ENCODE measurements at regions not wholly inside any gene's neighbourhood (a gene's known extent, or its start where the extent isn't known, plus 50 kb on each side); places are given as distances from the start of the nearest gene placed in this dataset.

DNA sequence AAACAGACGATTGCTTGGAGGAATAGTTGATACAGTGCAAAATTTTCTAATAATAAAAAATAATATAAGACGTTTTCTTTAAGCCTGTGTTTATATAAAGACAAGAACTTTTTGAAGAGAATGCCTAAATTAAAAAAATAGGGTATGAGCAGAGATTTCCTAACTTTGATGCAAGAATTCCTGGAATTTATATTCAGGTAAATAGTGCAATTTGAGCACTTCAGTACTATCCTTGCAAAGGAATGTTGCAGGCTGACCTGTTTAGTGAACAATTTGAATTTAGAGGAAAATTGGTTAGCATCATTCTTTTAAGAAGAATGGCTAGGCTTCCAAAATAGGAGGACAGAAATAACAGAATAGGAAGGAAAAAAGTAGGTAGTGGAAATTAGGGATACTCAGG, 1172.3 kb downstream of the HACE1 start:
- H3K4me3 ChIP-seq = no peak overlapping the region
- no peak for DNase-seq (ENCODE audit: low spot score)
- TF ChIP-seq CTCF (IDR thresholded peaks at IDR 0.05) = no peak

GRCh38 chr6:103680116-103680515, 1179.6 kb downstream of the HACE1 start:
- no peak for TF ChIP-seq CTCF (IDR thresholded peaks at IDR 0.05)
- DNase-seq (ENCODE audit: low spot score) = no peak
- Histone ChIP-seq H3K4me3 (no peak overlapping the region), H3K27ac (no peak overlapping the region)

More for the DNA sequence above, 1172.3 kb downstream of the HACE1 start:
- no peak overlapping the region for H3K27ac ChIP-seq

DNA sequence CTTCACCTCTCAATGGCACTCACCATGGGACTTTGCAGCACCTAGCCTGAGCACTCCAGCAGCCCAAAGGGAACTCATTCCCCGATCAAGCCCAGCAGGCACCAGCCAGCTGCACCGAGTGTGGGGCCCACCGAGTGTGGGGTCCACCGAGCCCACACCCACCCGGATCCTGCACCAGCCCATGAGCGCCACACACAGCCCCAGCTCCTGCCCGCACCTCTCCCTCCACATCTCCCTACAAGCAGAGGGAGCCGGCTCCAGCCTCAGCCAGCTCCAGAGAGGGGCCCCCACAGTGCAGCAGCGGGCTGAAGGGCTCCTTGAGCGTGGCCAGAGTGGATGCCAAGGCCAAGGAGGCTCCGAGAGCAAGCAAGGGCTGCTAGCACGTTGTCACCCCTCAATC, 1182.4 kb downstream of the HACE1 start:
- no peak for TF ChIP-seq CTCF (IDR thresholded peaks at IDR 0.05)
- no peak for DNase-seq (ENCODE audit: low spot score)
- no peak overlapping the region for H3K27ac ChIP-seq
- no peak overlapping the region for H3K4me3 ChIP-seq

DNA sequence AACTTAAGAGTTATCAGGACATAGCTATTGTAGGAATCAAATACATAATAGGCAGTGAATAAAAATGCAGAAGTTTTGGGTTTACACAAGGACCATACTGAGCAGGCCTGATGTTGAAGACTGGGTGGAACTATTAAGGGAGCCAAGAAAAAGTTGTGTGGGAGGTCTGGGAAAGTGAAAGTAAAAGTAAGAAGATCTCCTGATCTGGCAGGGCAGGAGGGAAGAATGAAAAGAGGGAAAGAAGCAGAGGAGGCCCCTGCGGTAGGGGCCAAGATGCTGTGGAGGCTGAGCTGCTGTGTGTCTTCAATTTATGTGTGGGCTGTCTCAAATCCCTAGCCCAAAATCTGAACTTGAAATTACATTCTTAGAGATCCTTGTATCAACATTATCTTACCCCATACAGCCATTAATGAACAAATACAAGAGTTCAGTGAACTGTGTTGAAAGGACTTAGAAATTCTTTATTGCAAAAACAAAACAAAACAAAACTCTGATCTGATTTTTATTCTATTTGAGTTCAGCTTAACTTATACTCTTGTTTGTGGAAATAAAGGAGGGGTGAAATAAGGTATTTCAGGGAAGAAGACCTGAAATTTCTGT, 1183.8 kb downstream of the HACE1 start:
- no peak overlapping the region for H3K27ac ChIP-seq
- no peak for DNase-seq (ENCODE audit: low spot score)
- H3K4me3 ChIP-seq = peak overlapping the region; percentile 37
- no peak for TF ChIP-seq CTCF (IDR thresholded peaks at IDR 0.05)

GRCh38 chr6:103674790-103675189, 1184.9 kb downstream of the HACE1 start:
- Histone ChIP-seq H3K4me3 (no peak overlapping the region), H3K27ac (no peak overlapping the region)
- no peak for DNase-seq (ENCODE audit: low spot score)
- TF ChIP-seq CTCF (IDR thresholded peaks at IDR 0.05) = no peak

DNA sequence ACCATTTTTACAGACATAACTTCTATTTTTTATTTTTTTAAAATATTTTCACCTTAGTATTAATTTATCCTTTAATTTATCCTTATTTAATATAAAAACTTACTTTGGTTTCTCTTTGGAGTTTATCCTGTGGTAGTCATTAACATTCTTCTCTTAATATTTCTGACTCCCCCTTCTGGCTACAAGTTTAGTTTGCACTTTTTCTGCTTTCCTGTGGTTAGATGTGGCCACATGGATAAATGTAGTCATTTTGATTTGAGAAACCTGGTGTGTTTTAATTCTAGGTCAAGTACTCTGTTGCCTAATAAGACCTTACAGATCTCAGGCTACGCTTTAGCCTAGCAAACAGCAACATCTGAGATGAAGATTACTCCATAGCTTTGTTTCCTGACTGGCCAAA, 1187.5 kb downstream of the HACE1 start:
- no peak overlapping the region for H3K27ac ChIP-seq
- TF ChIP-seq CTCF (IDR thresholded peaks at IDR 0.05) = no peak
- H3K4me3 ChIP-seq = no peak overlapping the region
- DNase-seq (ENCODE audit: low spot score) = no peak

- DNase-seq (ENCODE audit: low spot score) = no peak
- no peak overlapping the region for H3K4me3 ChIP-seq
- no peak for TF ChIP-seq CTCF (IDR thresholded peaks at IDR 0.05)
- no peak overlapping the region for H3K27ac ChIP-seq
Observed at GRCh38 chr6:103629613-103630012, 1230.1 kb downstream of the HACE1 start.
